GM18951 (cell line): ENCODE measurements at regions not wholly inside any gene's neighbourhood (a gene's known extent, or its start where the extent isn't known, plus 50 kb on each side); places are given as distances from the start of the nearest gene placed in this dataset.

Experiments
- POLR2A ChIP-seq: IDR thresholded peaks from 4 replicates; pipeline ENCODE4 v1.6.1; 2011; ENCODE audit warnings: mild to moderate bottlenecking; ENCODE audit not compliant: insufficient read length, insufficient read depth; ENCODE audit errors: extremely low read depth
- in situ Hi-C: fragments of 300-500 bp; cut with MboI; formaldehyde crosslinking; loops from one replicate; pipeline ENCODE4 v1.12.0; 2022; ENCODE audit warnings: low sequenced_read_pairs, mixed read lengths, inconsistent platforms; ENCODE audit not compliant: unreplicated experiment

- no peak for TF ChIP-seq POLR2A
- in situ Hi-C loops: no loop called here
These were observed 235.9 kb downstream of the TFCP2L1 start for GRCh38 chr2:121049131-121049530.

- TF ChIP-seq POLR2A: no peak
- in situ Hi-C loops: no loop called here
These were observed 234.9 kb downstream of the TFCP2L1 start for GRCh38 chr2:121049950-121050585.

- no peak for TF ChIP-seq POLR2A
These were observed 233.7 kb downstream of the TFCP2L1 start for GRCh38 chr2:121051311-121051710.

GRCh38 chr2:121052023-121052422 is 233.0 kb downstream of the TFCP2L1 start:
- TF ChIP-seq POLR2A: no peak
- in situ Hi-C loops: no loop called here

More at GRCh38 chr2:121051311-121051710, 233.7 kb downstream of the TFCP2L1 start:
- in situ Hi-C loops: no loop called here

GRCh38 chr2:121052521-121052920 is 232.5 kb downstream of the TFCP2L1 start:
- in situ Hi-C loops: no loop called here

GRCh38 chr2:121055088-121055487 is 229.9 kb downstream of the TFCP2L1 start:
- in situ Hi-C loops: no loop called here
- no peak for TF ChIP-seq POLR2A

More at GRCh38 chr2:121052521-121052920, 232.5 kb downstream of the TFCP2L1 start:
- no peak for TF ChIP-seq POLR2A

GRCh38 chr2:121055501-121055900 is 229.5 kb downstream of the TFCP2L1 start:
- in situ Hi-C loops: no loop called here
- no peak for TF ChIP-seq POLR2A

GRCh38 chr2:121058852-121059558 is 226.0 kb downstream of the TFCP2L1 start:
- no peak for TF ChIP-seq POLR2A
- in situ Hi-C loops: no loop called here

- in situ Hi-C loops: no loop called here
- TF ChIP-seq POLR2A: no peak
These were observed 225.1 kb downstream of the TFCP2L1 start for GRCh38 chr2:121059651-121060649.

- TF ChIP-seq POLR2A: no peak
- in situ Hi-C loops: no loop called here
These were observed 223.4 kb downstream of the TFCP2L1 start for GRCh38 chr2:121061633-121062032.

GRCh38 chr2:121063471-121063870 is 221.5 kb downstream of the TFCP2L1 start:
- in situ Hi-C loops: no loop called here

GRCh38 chr2:121064186-121064585 is 220.8 kb downstream of the TFCP2L1 start:
- in situ Hi-C loops: no loop called here
- no peak for TF ChIP-seq POLR2A

More at GRCh38 chr2:121063471-121063870, 221.5 kb downstream of the TFCP2L1 start:
- no peak for TF ChIP-seq POLR2A

GRCh38 chr2:121065239-121065638 is 219.8 kb downstream of the TFCP2L1 start:
- no peak for TF ChIP-seq POLR2A
- in situ Hi-C loops: no loop called here
